ENCODE measurements at regions not wholly inside any gene's neighbourhood (a gene's known extent, or its start where the extent isn't known, plus 50 kb on each side); places are given as distances from the start of the nearest gene placed in this dataset.

DNA sequence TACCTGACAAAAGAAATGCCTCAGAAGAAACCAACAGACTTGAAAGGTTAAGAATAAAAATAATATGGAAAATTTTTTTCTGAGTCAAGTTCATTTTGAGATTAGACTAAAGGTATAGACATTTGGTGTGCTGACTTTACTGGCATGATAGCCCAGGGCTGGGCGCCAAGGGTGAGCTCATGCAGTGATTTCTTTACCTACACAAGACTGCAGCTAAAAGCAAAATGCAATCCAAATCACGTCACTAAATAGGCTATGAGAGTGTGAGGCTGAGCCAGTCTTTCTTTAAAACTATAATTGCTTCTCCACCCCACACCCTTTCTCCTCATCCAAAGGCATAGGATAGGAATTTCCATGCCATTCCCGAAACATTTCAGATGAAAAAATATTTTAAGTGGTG, 196.5 kb downstream of the FAM76B start:
- WGBS, 3 donors: 59 to 68% (median 60%) methylated on average over 3 of the region's 3 CpGs
- H3K27ac ChIP-seq: no peak overlapping the region
- intact Hi-C loops (cut with DNase I): no loop called here

DNA sequence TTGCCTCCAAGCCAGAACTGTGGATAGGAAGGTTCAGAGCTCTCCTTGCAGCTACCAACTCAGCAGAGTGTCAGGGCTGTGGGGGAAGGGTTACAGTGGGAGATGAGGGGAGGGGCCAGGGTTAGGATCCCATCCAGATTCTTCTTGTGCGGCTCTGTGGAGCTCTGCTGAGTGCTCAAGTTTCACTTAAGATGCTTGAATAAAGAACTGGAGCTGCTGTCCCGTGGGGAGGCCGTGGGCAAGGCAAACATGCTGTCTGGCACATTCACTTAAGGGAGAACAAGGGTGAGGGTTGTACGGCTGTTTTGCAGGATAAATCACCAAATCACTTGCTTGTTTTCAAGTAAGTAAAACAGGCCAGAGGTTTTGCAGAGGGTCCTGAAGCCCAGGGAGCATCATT, 197.1 kb downstream of the FAM76B start:
- no peak overlapping the region for H3K4me3 ChIP-seq
- H3K27me3 ChIP-seq (ENCODE audit: insufficient read depth in 3 of 3, low read length in 2 of 3): no peaks in the 10 kb centered on the region
- DNase-seq: no peak
- no peaks in the 10 kb centered on the region for H3K36me3 ChIP-seq (ENCODE audit: insufficient read depth in 1 of 2, low read depth in 1 of 2)
- WGBS, 3 donors: 7 to 26% (median 18%) methylated on average over 4 of the region's 4 CpGs
- no peak for ATAC-seq
- intact Hi-C loops (cut with DNase I): no loop called here
- no peak overlapping the region for H3K27ac ChIP-seq
- TF ChIP-seq, protein P1, sequence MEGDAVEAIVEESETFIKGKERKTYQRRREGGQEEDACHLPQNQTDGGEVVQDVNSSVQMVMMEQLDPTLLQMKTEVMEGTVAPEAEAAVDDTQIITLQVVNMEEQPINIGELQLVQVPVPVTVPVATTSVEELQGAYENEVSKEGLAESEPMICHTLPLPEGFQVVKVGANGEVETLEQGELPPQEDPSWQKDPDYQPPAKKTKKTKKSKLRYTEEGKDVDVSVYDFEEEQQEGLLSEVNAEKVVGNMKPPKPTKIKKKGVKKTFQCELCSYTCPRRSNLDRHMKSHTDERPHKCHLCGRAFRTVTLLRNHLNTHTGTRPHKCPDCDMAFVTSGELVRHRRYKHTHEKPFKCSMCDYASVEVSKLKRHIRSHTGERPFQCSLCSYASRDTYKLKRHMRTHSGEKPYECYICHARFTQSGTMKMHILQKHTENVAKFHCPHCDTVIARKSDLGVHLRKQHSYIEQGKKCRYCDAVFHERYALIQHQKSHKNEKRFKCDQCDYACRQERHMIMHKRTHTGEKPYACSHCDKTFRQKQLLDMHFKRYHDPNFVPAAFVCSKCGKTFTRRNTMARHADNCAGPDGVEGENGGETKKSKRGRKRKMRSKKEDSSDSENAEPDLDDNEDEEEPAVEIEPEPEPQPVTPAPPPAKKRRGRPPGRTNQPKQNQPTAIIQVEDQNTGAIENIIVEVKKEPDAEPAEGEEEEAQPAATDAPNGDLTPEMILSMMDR (IDR thresholded peaks at IDR 0.05): no peak
- H3K4me1 ChIP-seq: no peaks in the 10 kb centered on the region
- no peaks in the 10 kb centered on the region for H3K9me3 ChIP-seq

More for the DNA sequence above, 196.5 kb downstream of the FAM76B start:
- Histone ChIP-seq H3K4me1 (no peaks in the 10 kb centered on the region), H3K4me3 (no peak overlapping the region), H3K36me3 (ENCODE audit: insufficient read depth in 1 of 2, low read depth in 1 of 2) (no peaks in the 10 kb centered on the region), H3K27me3 (ENCODE audit: insufficient read depth in 3 of 3, low read length in 2 of 3) (no peaks in the 10 kb centered on the region), H3K9me3 (no peaks in the 10 kb centered on the region)
- no peak for ATAC-seq
- DNase-seq: no peak
- TF ChIP-seq, protein P1 (IDR thresholded peaks at IDR 0.05): no peak

DNA sequence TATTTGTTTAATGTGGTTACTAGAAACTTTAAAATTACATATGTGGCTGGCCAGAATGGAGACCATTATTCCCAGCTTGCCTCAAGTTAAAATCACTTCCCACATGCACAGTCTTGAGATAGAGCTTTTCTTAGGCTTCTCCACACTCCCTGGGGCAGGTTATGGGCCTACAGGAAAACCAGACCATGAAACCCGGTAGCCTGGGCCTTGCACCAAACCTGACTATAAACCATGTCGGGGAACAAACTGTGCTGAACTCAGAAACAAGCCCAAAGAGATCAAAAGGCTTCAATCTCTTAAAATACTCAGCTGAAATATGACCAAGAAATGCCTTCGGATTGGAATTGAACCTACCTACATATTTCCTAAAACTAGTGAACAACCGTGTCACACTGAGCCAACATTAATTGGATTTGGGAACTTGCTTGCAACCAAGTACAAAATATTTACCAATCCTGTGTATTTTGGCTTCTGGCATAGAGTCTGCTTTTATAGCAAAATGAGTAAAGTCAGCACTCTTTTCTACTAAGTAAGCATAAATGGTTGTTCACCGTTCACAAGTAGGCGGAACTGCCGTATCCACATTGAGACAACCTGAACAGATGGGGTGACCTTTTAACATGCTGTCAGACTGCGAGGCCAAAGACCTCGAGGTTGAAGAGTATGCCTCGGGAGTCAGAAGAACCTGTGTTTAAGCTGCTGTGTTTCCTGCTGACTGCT, 199.5 kb downstream of the FAM76B start:
- intact Hi-C loops (cut with DNase I): no loop called here
- H3K27ac ChIP-seq: no peak overlapping the region
- TF ChIP-seq, protein P1 (IDR thresholded peaks at IDR 0.05): no peak
- no peaks in the 10 kb centered on the region for H3K4me1 ChIP-seq
- 50 to 73% (median 60%) methylated on average over 10 of the region's 10 CpGs for WGBS, 3 donors
- DNase-seq (no peak), ATAC-seq (no peak)
- H3K36me3 ChIP-seq (ENCODE audit: insufficient read depth in 1 of 2, low read depth in 1 of 2): no peaks in the 10 kb centered on the region
- H3K9me3 ChIP-seq: no peaks in the 10 kb centered on the region
- H3K27me3 ChIP-seq (ENCODE audit: insufficient read depth in 3 of 3, low read length in 2 of 3): no peaks in the 10 kb centered on the region
- no peak overlapping the region for H3K4me3 ChIP-seq

DNA sequence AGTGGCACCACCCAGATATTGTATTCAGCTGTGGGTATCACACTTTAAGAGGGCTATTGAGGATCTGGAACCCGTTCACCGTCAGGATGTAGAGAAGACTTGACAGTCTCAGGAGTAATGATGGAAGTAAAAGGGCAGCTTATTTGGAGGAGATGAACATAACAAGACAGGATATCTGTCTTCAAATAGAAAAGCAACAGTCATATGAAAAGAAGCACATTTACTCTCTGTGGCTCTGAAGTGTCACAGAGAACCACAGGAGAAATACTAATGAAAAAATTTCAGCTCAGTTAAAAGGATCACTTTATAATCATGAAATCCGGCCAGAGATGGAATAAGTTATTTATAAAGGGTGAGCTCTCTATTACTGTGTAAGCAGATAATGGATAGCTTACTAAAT, 200.8 kb downstream of the FAM76B start:
- no peak for ATAC-seq
- H3K9me3 ChIP-seq: no peaks in the 10 kb centered on the region
- no peaks in the 10 kb centered on the region for H3K27me3 ChIP-seq (ENCODE audit: insufficient read depth in 3 of 3, low read length in 2 of 3)
- 85 to 93% (median 93%) methylated on average over 3 of the region's 3 CpGs for WGBS, 3 donors
- DNase-seq: no peak
- intact Hi-C loops (cut with DNase I): no loop called here
- TF ChIP-seq, protein P1 (IDR thresholded peaks at IDR 0.05): no peak
- H3K4me3 ChIP-seq: no peak overlapping the region
- no peaks in the 10 kb centered on the region for H3K36me3 ChIP-seq (ENCODE audit: insufficient read depth in 1 of 2, low read depth in 1 of 2)
- no peak overlapping the region for H3K27ac ChIP-seq
- H3K4me1 ChIP-seq: no peaks in the 10 kb centered on the region

DNA sequence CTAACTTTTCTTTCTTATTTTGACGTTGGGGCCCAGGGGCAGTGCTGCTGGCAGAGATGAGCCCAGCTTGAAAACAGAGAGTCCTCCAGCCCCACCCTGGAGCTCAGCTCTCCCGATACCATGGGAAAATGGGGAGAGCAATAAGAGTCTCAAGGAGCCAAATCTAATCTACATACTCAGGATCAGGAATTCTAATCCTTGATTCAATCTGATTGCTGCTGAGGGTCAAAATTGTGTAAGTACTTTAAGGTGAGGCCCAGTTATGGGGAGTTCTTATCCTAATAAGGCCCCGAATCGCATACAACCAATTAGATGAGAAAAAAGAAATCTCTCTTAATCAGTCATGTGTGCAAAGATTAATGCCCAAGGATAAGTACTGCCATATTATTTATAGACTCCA, 202.9 kb downstream of the FAM76B start:
- Histone ChIP-seq H3K27ac (no peak overlapping the region), H3K27me3 (ENCODE audit: insufficient read depth in 3 of 3, low read length in 2 of 3) (no peaks in the 10 kb centered on the region), H3K4me1 (no peaks in the 10 kb centered on the region), H3K36me3 (ENCODE audit: insufficient read depth in 1 of 2, low read depth in 1 of 2) (no peaks in the 10 kb centered on the region), H3K9me3 (no peaks in the 10 kb centered on the region), H3K4me3 (no peak overlapping the region)
- intact Hi-C loops (cut with DNase I): no loop called here
- 72 to 77% (median 76%) methylated on average over 4 of the region's 4 CpGs for WGBS, 3 donors
- no peak for DNase-seq
- ATAC-seq: no peak
- TF ChIP-seq, protein P1 (IDR thresholded peaks at IDR 0.05): no peak
